Breast epithelium (tissue), 4 donors: ENCODE measurements at regions not wholly inside any gene's neighbourhood (a gene's known extent, or its start where the extent isn't known, plus 50 kb on each side); places are given as distances from the start of the nearest gene placed in this dataset.

Experiments
- DNase-seq, 2 donors: peaks; one replicate each; pipeline ENCODE4 v3.0.0-alpha.2; 2019; ENCODE audit warnings: low spot score in 2 of 2
- H3K27ac ChIP-seq, 2 donors: fragments of 200-600 bp; sonication (generic) in 1 of 2; one replicate each; pipeline ENCODE4 v1.5.1; 2016 to 2019; ENCODE audit warnings: mild to moderate bottlenecking in 1 of 2
- H3K27me3 ChIP-seq, 2 donors: fragments of 200-600 bp; sonication (generic) in 1 of 2; one replicate each; pipeline versions ENCODE4 v1.5.1 to v1.6.0; 2017 to 2019; ENCODE audit warnings: control low read depth in 1 of 2, mild to moderate bottlenecking in 1 of 2
- H3K36me3 ChIP-seq: fragments of 200-600 bp; one replicate; pipeline ENCODE4 v1.5.1; 2019
- H3K4me1 ChIP-seq, 2 donors: fragments of 200-600 bp; sonication (generic); one replicate each; pipeline ENCODE4 v1.5.1; 2016 to 2019; ENCODE audit warnings: control low read depth in 1 of 2
- H3K4me3 ChIP-seq, 3 donors: fragments of 200-600 bp; sonication (generic); 1 replicate in 2 of 3; 2 replicates in 1 of 3; pipeline ENCODE4 v1.5.1; 2016 to 2019; ENCODE audit warnings: mild to moderate bottlenecking in 3 of 3, moderate library complexity in 2 of 3
- H3K9me3 ChIP-seq, 2 donors: fragments of 200-600 bp; sonication (generic) in 1 of 2; one replicate each; pipeline ENCODE4 v1.5.1; 2016 to 2019; ENCODE audit warnings: control low read depth in 1 of 2
- POLR2A ChIP-seq: fragments of 450-650 bp; IDR thresholded peaks from one replicate; pipeline ENCODE4 v1.6.1; 2016; ENCODE audit warnings: antibody characterized with exemption, mild to moderate bottlenecking, moderate library complexity
- POLR2AphosphoS5 ChIP-seq, 3 donors: sonication (generic); formaldehyde crosslinking; IDR thresholded peaks; one replicate each; pipeline ENCODE4 v1.6.1; 2017; ENCODE audit warnings: antibody characterized with exemption in 3 of 3
- intact Hi-C: fragments of 100-400 bp; cut with DNase I; formaldehyde crosslinking; loops from one replicate; pipeline ENCODE4 v1.15.1; 2023; ENCODE audit warnings: low total_unique reads
- TF ChIP-seq, protein P1 (sequence below), 3 donors: fragments of 450-650 bp; IDR thresholded peaks; one replicate each; pipeline ENCODE4 v1.5.1; 2016 to 2017; ENCODE audit warnings: antibody characterized with exemption in 3 of 3, mild to moderate bottlenecking in 3 of 3, moderate library complexity in 3 of 3

DNA sequence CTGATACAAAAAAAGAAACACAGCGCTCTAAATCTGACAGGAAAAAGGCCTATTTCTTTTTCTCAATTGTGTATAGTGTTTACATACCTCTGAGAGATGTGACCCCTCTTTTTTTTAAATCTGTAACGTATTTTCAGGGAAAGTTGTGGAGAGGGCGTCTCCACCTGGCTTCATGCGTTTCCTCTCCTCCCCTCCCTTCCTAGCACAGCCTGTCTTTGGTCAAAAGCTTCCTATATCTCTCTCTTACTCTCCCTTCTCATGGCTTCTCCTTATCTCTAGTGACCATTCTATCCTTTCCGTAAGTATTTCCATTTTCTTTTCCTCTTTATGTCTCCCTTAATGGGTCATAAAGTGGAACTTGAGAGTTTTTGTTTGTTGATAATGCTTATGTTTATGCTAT is 458.9 kb downstream of the HACE1 start:
- no peaks in the 10 kb centered on the region for H3K36me3 ChIP-seq

GRCh38 chr6:104396077-104396476 is 463.6 kb downstream of the HACE1 start:
- Histone ChIP-seq H3K4me3 (no peak overlapping the region), H3K27ac (no peak overlapping the region), H3K9me3 (no peaks in the 10 kb centered on the region), H3K27me3 (no peaks in the 10 kb centered on the region), H3K4me1 (no peaks in the 10 kb centered on the region), H3K36me3 (no peaks in the 10 kb centered on the region)
- TF ChIP-seq, protein P1, sequence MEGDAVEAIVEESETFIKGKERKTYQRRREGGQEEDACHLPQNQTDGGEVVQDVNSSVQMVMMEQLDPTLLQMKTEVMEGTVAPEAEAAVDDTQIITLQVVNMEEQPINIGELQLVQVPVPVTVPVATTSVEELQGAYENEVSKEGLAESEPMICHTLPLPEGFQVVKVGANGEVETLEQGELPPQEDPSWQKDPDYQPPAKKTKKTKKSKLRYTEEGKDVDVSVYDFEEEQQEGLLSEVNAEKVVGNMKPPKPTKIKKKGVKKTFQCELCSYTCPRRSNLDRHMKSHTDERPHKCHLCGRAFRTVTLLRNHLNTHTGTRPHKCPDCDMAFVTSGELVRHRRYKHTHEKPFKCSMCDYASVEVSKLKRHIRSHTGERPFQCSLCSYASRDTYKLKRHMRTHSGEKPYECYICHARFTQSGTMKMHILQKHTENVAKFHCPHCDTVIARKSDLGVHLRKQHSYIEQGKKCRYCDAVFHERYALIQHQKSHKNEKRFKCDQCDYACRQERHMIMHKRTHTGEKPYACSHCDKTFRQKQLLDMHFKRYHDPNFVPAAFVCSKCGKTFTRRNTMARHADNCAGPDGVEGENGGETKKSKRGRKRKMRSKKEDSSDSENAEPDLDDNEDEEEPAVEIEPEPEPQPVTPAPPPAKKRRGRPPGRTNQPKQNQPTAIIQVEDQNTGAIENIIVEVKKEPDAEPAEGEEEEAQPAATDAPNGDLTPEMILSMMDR (IDR thresholded peaks at IDR 0.05), result no peak
- TF ChIP-seq POLR2AphosphoS5 (IDR thresholded peaks at IDR 0.05) (no peak), POLR2A (no peak)
- intact Hi-C loops, result no loop called here
- no peak for DNase-seq

More for the DNA sequence above, 458.9 kb downstream of the HACE1 start:
- TF ChIP-seq POLR2A (no peak), POLR2AphosphoS5 (IDR thresholded peaks at IDR 0.05) (no peak)
- TF ChIP-seq, protein P1 (IDR thresholded peaks at IDR 0.05), result no peak
- no peaks in the 10 kb centered on the region for H3K4me1 ChIP-seq
- H3K27me3 ChIP-seq, result no peaks in the 10 kb centered on the region
- intact Hi-C loops, result no loop called here
- H3K9me3 ChIP-seq, result no peaks in the 10 kb centered on the region
- H3K4me3 ChIP-seq, result no peak overlapping the region
- no peak overlapping the region for H3K27ac ChIP-seq
- no peak for DNase-seq

DNA sequence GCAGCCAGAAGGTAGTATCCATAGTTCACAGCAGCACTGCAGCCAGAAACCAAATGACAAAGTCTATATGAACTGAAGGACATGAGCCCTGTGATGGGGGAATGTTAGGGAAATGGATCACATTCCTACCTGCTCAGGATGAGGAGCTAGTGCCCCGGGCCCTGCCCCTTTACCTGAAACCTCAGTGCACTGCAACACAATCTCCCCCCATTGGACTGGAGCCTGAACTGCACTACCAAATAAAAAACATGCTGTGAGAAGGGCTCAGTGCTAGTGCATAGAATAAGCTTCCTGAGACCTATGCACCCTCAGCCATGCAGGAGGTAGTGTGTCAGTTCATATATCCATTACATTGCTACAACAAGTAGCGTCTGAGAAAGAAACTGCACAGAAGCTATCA is 477.8 kb downstream of the HACE1 start:
- DNase-seq, result no peak
- no peaks in the 10 kb centered on the region for H3K4me1 ChIP-seq
- H3K36me3 ChIP-seq, result no peaks in the 10 kb centered on the region
- no peak overlapping the region for H3K27ac ChIP-seq
- H3K27me3 ChIP-seq, result no peaks in the 10 kb centered on the region
- TF ChIP-seq, protein P1 (IDR thresholded peaks at IDR 0.05), result no peak
- TF ChIP-seq POLR2AphosphoS5 (IDR thresholded peaks at IDR 0.05) (no peak), POLR2A (no peak)
- intact Hi-C loops, result no loop called here
- H3K4me3 ChIP-seq, result no peak overlapping the region
- H3K9me3 ChIP-seq, result peaks cover 0 to 5% of the 10 kb centered on the region in 2 donors

GRCh38 chr6:104365451-104366234 is 494.1 kb downstream of the HACE1 start:
- H3K27me3 ChIP-seq, result no peaks in the 10 kb centered on the region
- H3K36me3 ChIP-seq, result no peaks in the 10 kb centered on the region
- TF ChIP-seq POLR2A (no peak), POLR2AphosphoS5 (IDR thresholded peaks at IDR 0.05) (no peak)
- TF ChIP-seq, protein P1 (IDR thresholded peaks at IDR 0.05), result no peak

DNA sequence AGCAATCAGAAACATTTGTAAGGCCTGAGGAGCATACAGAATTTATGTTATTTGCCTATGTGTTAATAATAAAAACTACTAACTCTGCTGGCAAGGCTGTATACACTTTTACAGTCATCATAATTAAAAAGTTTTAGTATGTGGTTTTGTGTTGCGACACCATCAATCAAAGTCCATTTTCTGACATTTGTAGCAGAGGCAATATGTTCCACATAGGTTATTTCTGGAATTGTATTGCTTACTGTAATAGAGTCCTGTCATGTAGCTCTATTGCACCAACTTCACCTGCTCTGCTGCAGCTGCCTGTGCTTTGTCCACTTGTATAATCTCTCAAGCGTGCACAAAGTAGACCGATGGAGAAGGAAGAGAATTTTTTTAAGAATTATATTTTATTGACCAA is 501.8 kb downstream of the HACE1 start:
- H3K27me3 ChIP-seq, result no peaks in the 10 kb centered on the region
- H3K4me3 ChIP-seq, result no peak overlapping the region
- no peaks in the 10 kb centered on the region for H3K4me1 ChIP-seq
- H3K36me3 ChIP-seq, result no peaks in the 10 kb centered on the region
- no peak overlapping the region for H3K27ac ChIP-seq
- no peak for DNase-seq
- peaks cover 0 to 13% of the 10 kb centered on the region in 2 donors for H3K9me3 ChIP-seq
- no peak for TF ChIP-seq POLR2AphosphoS5 (IDR thresholded peaks at IDR 0.05)
- TF ChIP-seq, protein P1 (IDR thresholded peaks at IDR 0.05), result no peak
- TF ChIP-seq POLR2A, result no peak
- intact Hi-C loops, result no loop called here

More at GRCh38 chr6:104365451-104366234, 494.1 kb downstream of the HACE1 start:
- no peak for DNase-seq
- intact Hi-C loops, result no loop called here
- no peaks in the 10 kb centered on the region for H3K9me3 ChIP-seq
- no peak overlapping the region for H3K27ac ChIP-seq
- no peaks in the 10 kb centered on the region for H3K4me1 ChIP-seq
- no peak overlapping the region for H3K4me3 ChIP-seq
